Transverse colon (tissue), 4 donors: ENCODE measurements at regions not wholly inside any gene's neighbourhood (a gene's known extent, or its start where the extent isn't known, plus 50 kb on each side); places are given as distances from the start of the nearest gene placed in this dataset.

Experiments
- CTCF ChIP-seq, 5 experiments: fragments of 200-600 bp in 3 of 5; fragments of 450-650 bp in 2 of 5; sonication (generic) in 3 of 5; IDR thresholded peaks; 1 replicate in 2 of 5; 2 replicates in 3 of 5; pipeline ENCODE4 v1.5.1; 2016 to 2017; ENCODE audit warnings: antibody characterized with exemption in 5 of 5, inconsistent platforms in 3 of 5, mild to moderate bottlenecking in 2 of 5, moderate library complexity in 1 of 5
- EP300 ChIP-seq: sonication (generic); formaldehyde crosslinking; IDR thresholded peaks from one replicate; pipeline ENCODE4 v1.6.1; 2017; ENCODE audit warnings: antibody characterized with exemption, low read depth
- POLR2A ChIP-seq: fragments of 450-650 bp; IDR thresholded peaks from one replicate; pipeline ENCODE4 v1.6.1; 2016; ENCODE audit warnings: antibody characterized with exemption, mild to moderate bottlenecking, moderate library complexity
- POLR2AphosphoS5 ChIP-seq, 3 donors: sonication (generic); formaldehyde crosslinking; IDR thresholded peaks; one replicate each; pipeline ENCODE4 v1.6.1; 2016; ENCODE audit warnings: antibody characterized with exemption in 3 of 3

GRCh38 chr16:79284766-79285165 is 315.8 kb downstream of the MAF start:
- no peak for TF ChIP-seq POLR2A
- TF ChIP-seq CTCF (IDR thresholded peaks at IDR 0.05) = no peak
- no peak for TF ChIP-seq POLR2AphosphoS5 (IDR thresholded peaks at IDR 0.05)
- TF ChIP-seq EP300 = no peak
